PC-3 (cell line): ENCODE measurements at regions not wholly inside any gene's neighbourhood (a gene's known extent, or its start where the extent isn't known, plus 50 kb on each side); places are given as distances from the start of the nearest gene placed in this dataset.

ENCODE experiments used
- ATAC-seq: fragments of 200-7000 bp; cut with Tn5 transposase; 2 replicates; pipeline ENCODE4 v1.9.1; 2020; ENCODE audit warnings: mild to moderate bottlenecking, moderate library complexity
- BruUV-seq: library from RNA; stranded (reverse); fragments of 400-500 nt; replicated peaks from 2 replicates; lab custom pipeline; 2021; lab: Mats Ljungman, UMichigan
- CTCF ChIA-PET: fragments of 300-600 bp; sonication (Branson Sonifier 250); formaldehyde crosslinking; loops from one replicate; lab custom pipeline; 2022; ENCODE audit warnings: antibody characterized with exemption; lab: Charles Lee
- POLR2A ChIA-PET: fragments of 300-600 bp; sonication (Branson Sonifier 250); formaldehyde crosslinking; loops from one replicate; lab custom pipeline; 2022; ENCODE audit warnings: antibody characterized with exemption; ENCODE audit not compliant: unreplicated experiment; lab: Charles Lee
- DNase-seq: peaks from one replicate; pipeline ENCODE4 v3.0.0-alpha.2; 2015
- H2AFZ ChIP-seq: fragments of 300-600 bp; sonication (generic); 2 replicates; pipeline ENCODE4 v1.6.0; 2016; ENCODE audit warnings: antibody characterized with exemption, low read length
- H3F3A ChIP-seq: fragments of 300-600 bp; sonication (generic); one replicate; pipeline ENCODE4 v1.6.0; 2017; ENCODE audit warnings: antibody characterized with exemption, low read length, control low read depth, mild to moderate bottlenecking; ENCODE audit not compliant: unreplicated experiment
- H3K27ac ChIP-seq: fragments of 300-600 bp; sonication (generic); 2 replicates; pipeline ENCODE4 v1.5.1; 2016; ENCODE audit warnings: mild to moderate bottlenecking, low read length
- H3K27me3 ChIP-seq: fragments of 300-600 bp; sonication (generic); 2 replicates; pipeline ENCODE4 v1.6.1; 2016; ENCODE audit warnings: low read length, mixed read lengths
- H3K36me3 ChIP-seq: fragments of 300-600 bp; sonication (generic); 2 replicates; pipeline ENCODE4 v1.6.1; 2016; ENCODE audit warnings: low read depth, mixed run types, low read length, mixed read lengths
- H3K4me1 ChIP-seq: fragments of 300-600 bp; sonication (generic); 2 replicates; pipeline ENCODE4 v1.5.1; 2016; ENCODE audit warnings: low read length; ENCODE audit not compliant: insufficient read depth
- H3K4me2 ChIP-seq: fragments of 300-600 bp; sonication (generic); 2 replicates; pipeline ENCODE4 v1.6.0; 2016; ENCODE audit warnings: low read length
- H3K4me3 ChIP-seq: fragments of 300-600 bp; sonication (generic); 2 replicates; pipeline ENCODE4 v1.5.1; 2016; ENCODE audit warnings: mild to moderate bottlenecking, low read length, mixed read lengths
- H3K79me2 ChIP-seq: fragments of 300-600 bp; sonication (generic); 2 replicates; pipeline ENCODE4 v1.6.1; 2017; ENCODE audit warnings: low read length, mixed read lengths
- H3K9ac ChIP-seq: fragments of 300-600 bp; sonication (generic); 2 replicates; pipeline ENCODE4 v1.6.0; 2016; ENCODE audit warnings: mild to moderate bottlenecking, low read length
- H3K9me2 ChIP-seq: fragments of 300-600 bp; sonication (generic); replicated peaks from 2 replicates; pipeline ENCODE4 v1.6.1; 2016; ENCODE audit warnings: mixed run types, low read length, mixed read lengths
- H3K9me3 ChIP-seq: fragments of 300-600 bp; sonication (generic); 2 replicates; pipeline ENCODE4 v1.6.1; 2016; ENCODE audit warnings: low read length, mixed read lengths
- H4K20me1 ChIP-seq: fragments of 300-600 bp; sonication (generic); 2 replicates; pipeline ENCODE4 v1.6.1; 2016; ENCODE audit warnings: low read length, mixed read lengths
- CTCF ChIP-seq: fragments of 300-600 bp; sonication (generic); conservative IDR thresholded peaks from 2 replicates; pipeline ENCODE4 v1.5.1; 2017; ENCODE audit warnings: antibody characterized with exemption, low read depth, mild to moderate bottlenecking, low read length
- EZH2 ChIP-seq: fragments of 300-600 bp; sonication (generic); IDR thresholded peaks from one replicate; pipeline ENCODE4 v1.6.1; 2017; ENCODE audit warnings: antibody characterized with exemption, mild to moderate bottlenecking, low read length; ENCODE audit not compliant: unreplicated experiment
- EZH2phosphoT487 ChIP-seq: fragments of 300-600 bp; sonication (generic); IDR thresholded peaks from 2 replicates; pipeline ENCODE4 v1.6.1; 2018; ENCODE audit warnings: mild to moderate bottlenecking, antibody characterized with exemption, low read length, borderline replicate concordance
- intact Hi-C: fragments of 100-400 bp; cut with micrococcal nuclease; formaldehyde crosslinking; loops from 2 replicates; pipeline ENCODE4 v1.9.0; 2023

- BruUV-seq = no TSS peak
- Histone ChIP-seq H3K4me2 (no peak overlapping the region), H2AFZ (no peak overlapping the region), H3K9ac (no peak overlapping the region), H3K27me3 (no peaks in the 10 kb centered on the region), H3K79me2 (no peaks in the 10 kb centered on the region), H3K9me2 (no peaks in the 10 kb centered on the region), H3K4me1 (no peaks in the 10 kb centered on the region), H3K27ac (no peak overlapping the region), H3K36me3 (no peaks in the 10 kb centered on the region), H3K4me3 (no peak overlapping the region), H4K20me1 (no peaks in the 10 kb centered on the region), H3F3A (no peaks in the 10 kb centered on the region), H3K9me3 (no peaks in the 10 kb centered on the region)
- ChIA-PET CTCF (no interaction called here), POLR2A (no interaction called here)
- no peak for TF ChIP-seq CTCF
- no peak for TF ChIP-seq EZH2phosphoT487
- no peak for TF ChIP-seq EZH2
- ATAC-seq = no peak
- no peak for DNase-seq
- intact Hi-C loops = no loop called here
Measured at GRCh38 chr7:16015981-16016380, 329.5 kb upstream of the MEOX2 start.

GRCh38 chr7:16014031-16014430 is 327.5 kb upstream of the MEOX2 start:
- TF ChIP-seq CTCF = no peak
- Histone ChIP-seq H3K9me3 (no peaks in the 10 kb centered on the region), H3K9me2 (no peaks in the 10 kb centered on the region), H3K4me1 (no peaks in the 10 kb centered on the region), H3K4me2 (no peak overlapping the region), H3K79me2 (no peaks in the 10 kb centered on the region), H3K36me3 (no peaks in the 10 kb centered on the region), H2AFZ (no peak overlapping the region), H3K27me3 (no peaks in the 10 kb centered on the region), H3K4me3 (no peak overlapping the region), H3K27ac (no peak overlapping the region), H3F3A (no peaks in the 10 kb centered on the region), H4K20me1 (no peaks in the 10 kb centered on the region), H3K9ac (no peak overlapping the region)
- intact Hi-C loops = no loop called here
- no TSS peak for BruUV-seq
- ATAC-seq = no peak
- DNase-seq = no peak
- ChIA-PET POLR2A (no interaction called here), CTCF (no interaction called here)

- intact Hi-C loops = no loop called here
- no TSS peak for BruUV-seq
- H4K20me1 ChIP-seq = no peaks in the 10 kb centered on the region
- no peak overlapping the region for H3K9ac ChIP-seq
- no peaks in the 10 kb centered on the region for H3K9me3 ChIP-seq
- no peak overlapping the region for H3K27ac ChIP-seq
- DNase-seq = no peak
- H3K4me1 ChIP-seq = no peaks in the 10 kb centered on the region
- no peak overlapping the region for H3K4me2 ChIP-seq
- no peaks in the 10 kb centered on the region for H3K79me2 ChIP-seq
- TF ChIP-seq EZH2 (no peak), CTCF (no peak), EZH2phosphoT487 (no peak)
- H3K4me3 ChIP-seq = no peak overlapping the region
- H2AFZ ChIP-seq = no peak overlapping the region
- ATAC-seq = no peak
- ChIA-PET CTCF (no interaction called here), POLR2A (no interaction called here)
- no peaks in the 10 kb centered on the region for H3K36me3 ChIP-seq
- H3F3A ChIP-seq = no peaks in the 10 kb centered on the region
- no peaks in the 10 kb centered on the region for H3K9me2 ChIP-seq
- no peaks in the 10 kb centered on the region for H3K27me3 ChIP-seq
Measured at GRCh38 chr7:16007911-16008310, 321.4 kb upstream of the MEOX2 start.
